Ishikawa (cell line): ENCODE measurements at regions not wholly inside any gene's neighbourhood (a gene's known extent, or its start where the extent isn't known, plus 50 kb on each side); places are given as distances from the start of the nearest gene placed in this dataset.

Experiments
- CEBPB ChIP-seq: IDR thresholded peaks from 2 replicates; pipeline ENCODE4 v1.6.1; 2012
- EGR1 ChIP-seq: IDR thresholded peaks from 2 replicates; pipeline ENCODE4 v1.6.1; 2012
- EP300 ChIP-seq: IDR thresholded peaks from 2 replicates; pipeline ENCODE4 v1.6.1; 2012; ENCODE audit warnings: borderline replicate concordance
- TAF1 ChIP-seq: IDR thresholded peaks from 2 replicates; pipeline ENCODE4 v1.6.1; 2012; ENCODE audit warnings: low read depth, mild to moderate bottlenecking
- TCF12 ChIP-seq: IDR thresholded peaks from 2 replicates; pipeline ENCODE4 v1.6.1; 2012; ENCODE audit warnings: low read depth
- YY1 ChIP-seq: IDR thresholded peaks from 2 replicates; pipeline ENCODE4 v1.6.1; 2012; ENCODE audit warnings: low read depth
- TF ChIP-seq, protein P1 (sequence below): IDR thresholded peaks from 2 replicates; pipeline ENCODE4 v1.6.1; 2012; ENCODE audit warnings: low read depth, mild to moderate bottlenecking

DNA sequence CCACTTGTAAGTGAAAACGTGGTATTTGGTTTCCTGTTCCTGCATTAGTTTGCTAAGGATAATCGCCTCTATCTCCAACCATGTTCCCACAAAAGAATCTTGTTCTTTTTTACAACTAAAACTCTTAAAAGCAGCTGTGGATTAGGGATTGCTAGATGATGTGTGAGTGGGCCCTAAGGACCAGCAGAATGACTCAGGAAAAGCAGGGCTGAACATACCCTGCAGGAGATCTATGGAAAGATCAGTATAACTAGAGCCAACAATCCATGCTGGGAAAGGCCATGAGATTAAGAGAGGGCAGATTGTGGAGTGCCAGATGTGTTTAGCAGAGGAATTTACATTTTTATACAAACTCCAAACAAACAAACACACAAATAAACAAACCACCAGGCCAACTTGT is 128.4 kb upstream of the TMEM164 start:
- TF ChIP-seq, protein P1, sequence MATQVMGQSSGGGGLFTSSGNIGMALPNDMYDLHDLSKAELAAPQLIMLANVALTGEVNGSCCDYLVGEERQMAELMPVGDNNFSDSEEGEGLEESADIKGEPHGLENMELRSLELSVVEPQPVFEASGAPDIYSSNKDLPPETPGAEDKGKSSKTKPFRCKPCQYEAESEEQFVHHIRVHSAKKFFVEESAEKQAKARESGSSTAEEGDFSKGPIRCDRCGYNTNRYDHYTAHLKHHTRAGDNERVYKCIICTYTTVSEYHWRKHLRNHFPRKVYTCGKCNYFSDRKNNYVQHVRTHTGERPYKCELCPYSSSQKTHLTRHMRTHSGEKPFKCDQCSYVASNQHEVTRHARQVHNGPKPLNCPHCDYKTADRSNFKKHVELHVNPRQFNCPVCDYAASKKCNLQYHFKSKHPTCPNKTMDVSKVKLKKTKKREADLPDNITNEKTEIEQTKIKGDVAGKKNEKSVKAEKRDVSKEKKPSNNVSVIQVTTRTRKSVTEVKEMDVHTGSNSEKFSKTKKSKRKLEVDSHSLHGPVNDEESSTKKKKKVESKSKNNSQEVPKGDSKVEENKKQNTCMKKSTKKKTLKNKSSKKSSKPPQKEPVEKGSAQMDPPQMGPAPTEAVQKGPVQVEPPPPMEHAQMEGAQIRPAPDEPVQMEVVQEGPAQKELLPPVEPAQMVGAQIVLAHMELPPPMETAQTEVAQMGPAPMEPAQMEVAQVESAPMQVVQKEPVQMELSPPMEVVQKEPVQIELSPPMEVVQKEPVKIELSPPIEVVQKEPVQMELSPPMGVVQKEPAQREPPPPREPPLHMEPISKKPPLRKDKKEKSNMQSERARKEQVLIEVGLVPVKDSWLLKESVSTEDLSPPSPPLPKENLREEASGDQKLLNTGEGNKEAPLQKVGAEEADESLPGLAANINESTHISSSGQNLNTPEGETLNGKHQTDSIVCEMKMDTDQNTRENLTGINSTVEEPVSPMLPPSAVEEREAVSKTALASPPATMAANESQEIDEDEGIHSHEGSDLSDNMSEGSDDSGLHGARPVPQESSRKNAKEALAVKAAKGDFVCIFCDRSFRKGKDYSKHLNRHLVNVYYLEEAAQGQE = no peak
- no peak for TF ChIP-seq CEBPB
- no peak for TF ChIP-seq TAF1
- TF ChIP-seq EGR1 = no peak
- no peak for TF ChIP-seq TCF12
- TF ChIP-seq YY1 = no peak
- no peak for TF ChIP-seq EP300
